ENCODE measurements at regions not wholly inside any gene's neighbourhood (a gene's known extent, or its start where the extent isn't known, plus 50 kb on each side); places are given as distances from the start of the nearest gene placed in this dataset.
"Not testable (repeated sequence)": the region's sequence is repeated elsewhere in the genome, so short reads cannot be mapped to it uniquely, and the experiment has no call there.

DNA sequence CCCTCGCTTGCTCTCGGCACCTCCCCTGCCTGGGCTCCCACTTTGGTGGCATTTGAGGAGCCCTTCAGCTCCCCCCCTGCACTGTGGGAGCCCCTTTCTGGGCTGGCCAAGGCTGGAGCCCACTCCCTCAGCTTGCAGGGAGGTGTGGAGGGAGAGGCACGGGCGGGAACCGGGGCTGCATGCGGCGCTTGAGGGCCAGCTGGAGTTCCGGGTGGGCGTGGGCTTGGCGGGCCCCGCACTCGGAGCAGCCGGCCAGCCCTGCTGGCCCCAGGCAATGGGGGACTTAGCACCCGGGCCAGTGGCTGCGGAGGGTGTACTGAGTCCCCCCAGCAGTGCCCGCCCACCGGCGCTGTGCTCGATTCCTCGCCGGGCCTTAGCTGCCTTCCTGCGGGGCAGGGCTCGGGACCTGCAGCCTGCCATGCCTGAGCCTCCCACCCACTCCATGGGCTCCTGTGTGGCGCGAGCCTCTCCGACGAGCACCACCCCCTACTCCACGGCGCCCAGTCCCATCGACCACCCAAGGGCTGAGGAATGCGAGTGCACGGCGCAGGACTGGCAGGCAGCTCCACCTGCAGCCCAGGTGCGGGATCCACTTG lies 730.0 kb upstream of the SEMA6A start:
- H3K27me3 Mint-ChIP-seq; H3K27ac Mint-ChIP-seq; ATAC-seq (ENCODE audit: low read depth); DNase-seq; H3K4me1 Mint-ChIP-seq; H3K9me3 Mint-ChIP-seq; POLR2A ChIA-PET; H3K36me3 Mint-ChIP-seq; H3K4me3 Mint-ChIP-seq: not testable (repeated sequence)

GRCh38 chr5:117302949-117303348 lies 728.3 kb upstream of the SEMA6A start:
- Mint-ChIP-seq H3K4me3 (no peak overlapping the region), H3K27me3 (no peaks in the 10 kb centered on the region), H3K9me3 (no peaks in the 10 kb centered on the region), H3K4me1 (no peaks in the 10 kb centered on the region), H3K36me3 (no peaks in the 10 kb centered on the region), H3K27ac (no peak overlapping the region)
- no peak for ATAC-seq (ENCODE audit: low read depth)
- DNase-seq: no peak
- POLR2A ChIA-PET: no interaction called here

DNA sequence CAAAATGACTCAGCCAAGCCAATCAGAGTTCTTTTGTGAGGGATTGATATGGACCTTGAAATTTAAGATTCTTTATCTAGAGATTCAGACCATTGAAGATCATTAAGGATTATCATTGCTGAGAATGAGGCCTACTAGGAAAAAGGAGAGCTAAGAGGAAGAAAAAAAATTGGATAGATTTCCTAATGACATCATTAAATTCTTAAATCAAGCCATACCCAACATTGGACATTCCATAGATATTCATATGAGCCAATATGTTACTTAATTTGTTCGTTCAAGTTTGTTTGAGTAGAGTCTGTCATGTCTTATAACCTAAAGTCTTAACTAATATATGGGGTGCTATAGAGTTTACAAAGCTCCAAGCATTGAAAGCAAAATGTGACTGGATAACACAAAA lies 727.9 kb upstream of the SEMA6A start:
- H3K4me3 Mint-ChIP-seq: no peak overlapping the region
- H3K4me1 Mint-ChIP-seq: no peaks in the 10 kb centered on the region
- DNase-seq (no peak), ATAC-seq (ENCODE audit: low read depth) (no peak)
- H3K9me3 Mint-ChIP-seq: no peaks in the 10 kb centered on the region
- H3K36me3 Mint-ChIP-seq: no peaks in the 10 kb centered on the region
- POLR2A ChIA-PET: no interaction called here
- H3K27me3 Mint-ChIP-seq: no peaks in the 10 kb centered on the region
- no peak overlapping the region for H3K27ac Mint-ChIP-seq

GRCh38 chr5:117299936-117300328 lies 725.3 kb upstream of the SEMA6A start:
- no peak for ATAC-seq (ENCODE audit: low read depth)
- H3K4me3 Mint-ChIP-seq: no peak overlapping the region
- POLR2A ChIA-PET: no interaction called here

GRCh38 chr5:117299224-117299935 lies 724.8 kb upstream of the SEMA6A start:
- no peak for DNase-seq
- Mint-ChIP-seq H3K36me3 (no peaks in the 10 kb centered on the region), H3K4me3 (no peak overlapping the region), H3K4me1 (no peaks in the 10 kb centered on the region), H3K27me3 (no peaks in the 10 kb centered on the region), H3K9me3 (peaks cover 4% of the 10 kb centered on the region), H3K27ac (no peak overlapping the region)
- ATAC-seq (ENCODE audit: low read depth): no peak
- POLR2A ChIA-PET: no interaction called here

More at GRCh38 chr5:117299936-117300328, 725.3 kb upstream of the SEMA6A start:
- DNase-seq: no peak
- no peaks in the 10 kb centered on the region for H3K27me3 Mint-ChIP-seq
- no peaks in the 10 kb centered on the region for H3K4me1 Mint-ChIP-seq
- H3K9me3 Mint-ChIP-seq: peaks cover 4% of the 10 kb centered on the region
- H3K36me3 Mint-ChIP-seq: no peaks in the 10 kb centered on the region
- H3K27ac Mint-ChIP-seq: no peak overlapping the region

DNA sequence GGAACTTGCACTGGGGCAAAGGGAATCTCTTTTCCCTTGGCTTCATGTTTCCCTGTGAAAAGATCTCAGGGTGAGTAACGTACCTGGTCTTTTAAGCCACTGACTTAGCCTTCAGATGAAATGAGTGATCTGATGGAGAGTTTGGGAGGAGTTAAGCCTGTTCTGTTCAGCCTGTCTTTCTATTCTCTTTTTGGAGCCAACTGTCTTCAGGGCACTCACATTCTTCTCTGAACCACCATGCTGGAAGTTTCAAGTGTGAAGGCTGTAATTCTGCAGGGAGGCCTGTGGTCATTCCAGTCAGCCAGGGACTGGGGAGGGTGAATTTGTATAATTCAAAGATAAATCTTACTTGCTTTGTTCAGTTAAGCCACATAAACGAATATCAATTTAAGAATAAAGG lies 722.2 kb upstream of the SEMA6A start:
- ATAC-seq (ENCODE audit: low read depth) (no peak), DNase-seq (no peak)
- Mint-ChIP-seq H3K36me3 (no peaks in the 10 kb centered on the region), H3K9me3 (peaks cover 4% of the 10 kb centered on the region), H3K4me1 (no peaks in the 10 kb centered on the region), H3K27me3 (no peaks in the 10 kb centered on the region), H3K27ac (no peak overlapping the region), H3K4me3 (no peak overlapping the region)
- POLR2A ChIA-PET: no interaction called here

DNA sequence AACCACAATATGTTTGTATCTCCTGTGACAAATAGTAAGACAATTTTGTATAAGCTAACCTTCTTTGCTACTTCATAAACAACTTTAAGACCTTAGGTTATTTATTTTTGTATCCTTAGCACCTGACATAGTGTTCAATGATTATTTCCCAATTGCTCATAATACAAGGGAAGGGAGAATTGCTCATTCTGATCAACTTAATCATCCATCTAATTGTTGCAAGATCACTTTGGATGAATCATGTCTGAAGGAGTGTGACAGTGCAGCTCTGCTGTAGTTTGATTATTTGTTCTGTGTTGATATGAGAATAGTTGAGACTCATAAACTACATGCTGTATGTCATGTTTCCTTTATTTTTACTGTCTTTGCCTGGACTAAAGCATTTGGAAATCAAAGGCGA lies 721.3 kb upstream of the SEMA6A start:
- ATAC-seq (ENCODE audit: low read depth) (no peak), DNase-seq (no peak)
- no peaks in the 10 kb centered on the region for H3K27me3 Mint-ChIP-seq
- no peaks in the 10 kb centered on the region for H3K36me3 Mint-ChIP-seq
- no peak overlapping the region for H3K4me3 Mint-ChIP-seq
- peaks cover 4% of the 10 kb centered on the region for H3K9me3 Mint-ChIP-seq
- no peak overlapping the region for H3K27ac Mint-ChIP-seq
- no peaks in the 10 kb centered on the region for H3K4me1 Mint-ChIP-seq
- POLR2A ChIA-PET: no interaction called here

DNA sequence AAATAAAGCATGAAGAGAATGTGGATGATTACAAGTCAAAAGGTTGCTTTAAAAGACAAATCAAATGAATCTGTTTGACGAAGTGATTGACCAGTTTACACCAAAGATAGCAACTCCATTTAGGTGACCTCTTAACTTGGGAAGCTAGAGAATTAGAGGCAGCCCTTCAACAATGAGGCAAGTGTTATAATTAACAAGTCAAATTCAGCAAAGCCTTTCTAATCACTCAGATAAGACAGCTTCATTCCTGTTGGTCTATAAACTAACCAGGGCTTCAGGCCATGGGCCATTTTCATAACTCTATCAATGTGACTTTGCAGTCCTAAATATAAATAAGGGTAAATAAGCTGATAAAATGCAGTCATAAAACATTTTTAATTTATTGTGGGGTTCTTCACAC lies 712.2 kb upstream of the SEMA6A start:
- Mint-ChIP-seq H3K4me3 (no peak overlapping the region), H3K9me3 (no peaks in the 10 kb centered on the region), H3K27ac (no peak overlapping the region), H3K27me3 (no peaks in the 10 kb centered on the region), H3K4me1 (no peaks in the 10 kb centered on the region), H3K36me3 (no peaks in the 10 kb centered on the region)
- DNase-seq (no peak), ATAC-seq (ENCODE audit: low read depth) (no peak)
- POLR2A ChIA-PET: no interaction called here

- Mint-ChIP-seq H3K27ac (no peak overlapping the region), H3K9me3 (peaks cover 3% of the 10 kb centered on the region), H3K4me1 (no peaks in the 10 kb centered on the region), H3K36me3 (no peaks in the 10 kb centered on the region), H3K27me3 (no peaks in the 10 kb centered on the region), H3K4me3 (no peak overlapping the region)
- DNase-seq (no peak), ATAC-seq (ENCODE audit: low read depth) (no peak)
- POLR2A ChIA-PET: no interaction called here
These were observed 697.0 kb upstream of the SEMA6A start for GRCh38 chr5:117271656-117272055.

- ATAC-seq (ENCODE audit: low read depth): no peak
- Mint-ChIP-seq H3K36me3 (no peaks in the 10 kb centered on the region), H3K4me3 (no peak overlapping the region)
These were observed 691.7 kb upstream of the SEMA6A start for GRCh38 chr5:117266280-117266679.

DNA sequence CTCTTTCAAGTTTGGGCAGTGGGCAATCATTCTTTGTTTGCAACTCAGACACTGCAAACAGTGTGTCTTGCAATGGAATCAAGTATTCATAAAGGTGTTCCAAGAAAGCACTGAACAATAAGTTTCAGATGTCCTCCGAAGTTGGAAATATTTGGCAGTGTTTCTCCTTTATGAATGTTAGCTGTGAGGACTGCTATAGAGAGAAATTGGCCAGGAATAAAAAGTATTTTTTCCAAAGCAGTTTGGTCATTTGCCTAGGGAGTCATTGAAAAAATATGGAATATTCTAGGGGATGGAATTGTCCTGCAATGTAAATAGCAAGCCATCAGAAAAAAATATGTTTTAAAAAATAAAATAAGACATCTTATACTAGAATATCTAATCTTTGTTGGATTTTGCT lies 688.6 kb upstream of the SEMA6A start:
- Mint-ChIP-seq H3K4me3 (no peak overlapping the region), H3K4me1 (no peaks in the 10 kb centered on the region), H3K9me3 (peaks cover 3% of the 10 kb centered on the region), H3K27ac (no peak overlapping the region), H3K27me3 (no peaks in the 10 kb centered on the region), H3K36me3 (no peaks in the 10 kb centered on the region)
- POLR2A ChIA-PET: no interaction called here
- ATAC-seq (ENCODE audit: low read depth) (no peak), DNase-seq (no peak)

More at GRCh38 chr5:117266280-117266679, 691.7 kb upstream of the SEMA6A start:
- H3K27ac Mint-ChIP-seq: no peak overlapping the region
- no peaks in the 10 kb centered on the region for H3K27me3 Mint-ChIP-seq
- H3K9me3 Mint-ChIP-seq: peaks cover 3% of the 10 kb centered on the region
- H3K4me1 Mint-ChIP-seq: no peaks in the 10 kb centered on the region
- DNase-seq: no peak
- POLR2A ChIA-PET: no interaction called here

DNA sequence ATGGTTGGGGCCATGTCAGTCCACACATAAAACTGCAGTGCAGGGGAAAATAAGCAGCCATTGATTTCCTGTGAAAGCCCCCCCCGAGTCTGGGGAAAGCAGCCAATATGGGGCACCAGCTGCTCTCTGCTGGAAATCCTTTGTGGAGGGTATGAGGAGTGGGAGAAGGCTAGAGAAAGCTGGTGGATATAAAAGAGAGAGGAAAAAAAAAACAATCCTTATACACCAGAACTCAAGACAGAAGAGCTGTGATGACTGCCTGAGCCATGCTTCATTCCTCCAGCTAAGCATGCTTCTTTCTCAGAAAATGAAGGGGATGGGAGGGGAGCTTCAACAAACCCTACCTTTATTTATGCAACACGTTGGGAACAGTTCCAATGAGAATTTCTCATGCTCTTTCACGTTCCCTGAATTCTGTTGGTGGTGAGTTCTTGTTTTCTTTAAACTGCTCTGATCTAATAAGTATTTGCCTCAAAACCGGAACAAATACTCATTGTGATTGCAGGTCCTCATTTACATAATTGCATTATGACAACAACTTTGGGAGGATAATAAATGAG lies 688.0 kb upstream of the SEMA6A start:
- DNase-seq: no peak
- Mint-ChIP-seq H3K27me3 (no peaks in the 10 kb centered on the region), H3K4me3 (no peak overlapping the region), H3K4me1 (no peaks in the 10 kb centered on the region), H3K36me3 (no peaks in the 10 kb centered on the region), H3K27ac (no peak overlapping the region), H3K9me3 (peaks cover 3% of the 10 kb centered on the region)
- ATAC-seq (ENCODE audit: low read depth): no peak
- POLR2A ChIA-PET: no interaction called here

GRCh38 chr5:117261948-117262571 lies 687.4 kb upstream of the SEMA6A start:
- DNase-seq (no peak), ATAC-seq (ENCODE audit: low read depth) (no peak)
- H3K36me3 Mint-ChIP-seq: no peaks in the 10 kb centered on the region
- no peaks in the 10 kb centered on the region for H3K27me3 Mint-ChIP-seq
- H3K4me3 Mint-ChIP-seq: no peak overlapping the region
- POLR2A ChIA-PET: no interaction called here
- H3K9me3 Mint-ChIP-seq: peaks cover 3% of the 10 kb centered on the region
- no peak overlapping the region for H3K27ac Mint-ChIP-seq
- H3K4me1 Mint-ChIP-seq: no peaks in the 10 kb centered on the region
